Mesothelial cell of epicardium (in vitro differentiated cells): ENCODE measurements at regions not wholly inside any gene's neighbourhood (a gene's known extent, or its start where the extent isn't known, plus 50 kb on each side); places are given as distances from the start of the nearest gene placed in this dataset.

Source experiments
- DNase-seq, 2 experiments: peaks; one replicate each; pipeline ENCODE4 v3.0.0; 2021; ENCODE audit warnings: low spot score in 2 of 2; ENCODE audit not compliant: unreplicated experiment in 2 of 2
- H3K27ac Mint-ChIP-seq: 2 replicates; pipeline ENCODE4 v1.8.0; 2021; ENCODE audit warnings: mixed read lengths
- H3K27me3 Mint-ChIP-seq: 2 replicates; pipeline ENCODE4 v1.8.0; 2021; ENCODE audit warnings: low read depth, mixed read lengths
- H3K36me3 Mint-ChIP-seq: 2 replicates; pipeline ENCODE4 v1.8.0; 2021; ENCODE audit warnings: mixed read lengths
- H3K4me1 Mint-ChIP-seq: 2 replicates; pipeline ENCODE4 v1.8.0; 2021; ENCODE audit warnings: mixed read lengths
- H3K4me3 Mint-ChIP-seq: 2 replicates; pipeline ENCODE4 v1.8.0; 2021; ENCODE audit warnings: mild to moderate bottlenecking, moderate library complexity, mixed read lengths
- H3K9me3 Mint-ChIP-seq: 2 replicates; pipeline ENCODE4 v1.8.0; 2021; ENCODE audit warnings: mixed read lengths
- TF ChIP-seq, protein P1 (sequence below): fragments of 200-600 bp; sonication (generic); IDR thresholded peaks from one replicate; pipeline ENCODE4 v1.5.0; 2021; ENCODE audit warnings: antibody characterized with exemption; ENCODE audit not compliant: unreplicated experiment

DNA sequence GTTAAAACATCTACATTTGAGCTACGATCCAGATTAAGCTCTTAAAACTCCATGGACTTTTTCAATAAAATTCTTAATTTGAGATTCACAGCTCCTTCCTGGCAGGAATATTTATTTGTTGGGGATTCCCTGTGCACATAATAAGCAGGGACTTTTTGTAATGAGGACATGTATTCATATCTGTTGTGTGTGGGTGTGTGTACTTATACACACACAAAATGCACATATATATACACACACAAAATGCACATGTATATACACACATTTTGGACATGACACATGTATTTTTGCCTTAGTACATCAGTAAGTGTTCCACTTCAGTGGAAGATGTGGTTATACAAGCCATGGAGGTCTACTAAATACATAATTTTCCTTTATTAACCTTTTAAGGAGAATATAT lies 1131.1 kb upstream of the CDH2 start:
- TF ChIP-seq, protein P1, sequence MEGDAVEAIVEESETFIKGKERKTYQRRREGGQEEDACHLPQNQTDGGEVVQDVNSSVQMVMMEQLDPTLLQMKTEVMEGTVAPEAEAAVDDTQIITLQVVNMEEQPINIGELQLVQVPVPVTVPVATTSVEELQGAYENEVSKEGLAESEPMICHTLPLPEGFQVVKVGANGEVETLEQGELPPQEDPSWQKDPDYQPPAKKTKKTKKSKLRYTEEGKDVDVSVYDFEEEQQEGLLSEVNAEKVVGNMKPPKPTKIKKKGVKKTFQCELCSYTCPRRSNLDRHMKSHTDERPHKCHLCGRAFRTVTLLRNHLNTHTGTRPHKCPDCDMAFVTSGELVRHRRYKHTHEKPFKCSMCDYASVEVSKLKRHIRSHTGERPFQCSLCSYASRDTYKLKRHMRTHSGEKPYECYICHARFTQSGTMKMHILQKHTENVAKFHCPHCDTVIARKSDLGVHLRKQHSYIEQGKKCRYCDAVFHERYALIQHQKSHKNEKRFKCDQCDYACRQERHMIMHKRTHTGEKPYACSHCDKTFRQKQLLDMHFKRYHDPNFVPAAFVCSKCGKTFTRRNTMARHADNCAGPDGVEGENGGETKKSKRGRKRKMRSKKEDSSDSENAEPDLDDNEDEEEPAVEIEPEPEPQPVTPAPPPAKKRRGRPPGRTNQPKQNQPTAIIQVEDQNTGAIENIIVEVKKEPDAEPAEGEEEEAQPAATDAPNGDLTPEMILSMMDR: no peak
- no peak for DNase-seq
- H3K36me3 Mint-ChIP-seq: no peaks in the 10 kb centered on the region
- no peak overlapping the region for H3K27ac Mint-ChIP-seq
- peaks cover 3% of the 10 kb centered on the region for H3K27me3 Mint-ChIP-seq
- no peaks in the 10 kb centered on the region for H3K9me3 Mint-ChIP-seq
- H3K4me1 Mint-ChIP-seq: peaks cover 8% of the 10 kb centered on the region
- H3K4me3 Mint-ChIP-seq: no peak overlapping the region

DNA sequence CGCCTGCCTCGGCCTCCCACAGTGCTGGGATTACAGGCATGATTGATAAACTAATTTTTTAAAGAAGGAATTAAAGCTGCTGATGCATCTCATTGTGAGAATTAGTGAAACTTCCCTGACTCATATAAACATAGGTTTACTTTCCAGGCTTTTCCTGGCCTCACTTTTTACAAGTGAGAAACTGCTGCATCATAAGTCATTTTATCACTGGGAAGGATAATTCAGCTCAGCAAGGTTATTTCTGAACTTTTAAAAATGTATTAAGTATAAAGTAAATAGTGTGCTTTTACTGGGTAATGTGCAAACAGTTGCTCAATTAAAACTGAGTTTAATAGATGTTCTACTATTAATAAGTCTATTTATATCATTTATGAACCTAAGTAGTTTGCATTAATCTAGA lies 1130.3 kb upstream of the CDH2 start:
- peaks cover 3% of the 10 kb centered on the region for H3K27me3 Mint-ChIP-seq
- TF ChIP-seq, protein P1: no peak
- peaks cover 8% of the 10 kb centered on the region for H3K4me1 Mint-ChIP-seq
- no peak for DNase-seq
- H3K27ac Mint-ChIP-seq: no peak overlapping the region
- H3K36me3 Mint-ChIP-seq: no peaks in the 10 kb centered on the region
- no peak overlapping the region for H3K4me3 Mint-ChIP-seq
- no peaks in the 10 kb centered on the region for H3K9me3 Mint-ChIP-seq

DNA sequence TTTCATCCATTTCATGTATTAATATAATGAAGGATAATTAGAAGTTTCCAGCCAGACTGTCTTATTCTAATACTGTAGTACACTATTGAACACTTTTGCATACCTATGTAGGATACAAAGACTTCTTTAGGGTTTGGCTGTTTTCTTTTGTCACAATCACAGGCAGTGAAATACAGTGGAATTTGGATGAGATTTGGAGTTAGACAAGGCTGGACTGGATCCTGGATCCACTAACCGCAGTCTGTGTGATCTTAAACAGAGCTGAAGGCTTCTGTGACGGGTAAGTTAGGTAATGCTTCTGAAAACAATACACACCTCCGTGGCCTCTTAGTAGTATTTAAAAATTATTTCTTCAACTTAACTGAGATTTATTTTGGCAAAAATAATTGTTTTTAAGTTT lies 1128.6 kb upstream of the CDH2 start:
- Mint-ChIP-seq H3K27ac (no peak overlapping the region), H3K4me1 (peaks cover 8% of the 10 kb centered on the region), H3K27me3 (peaks cover 3% of the 10 kb centered on the region), H3K4me3 (no peak overlapping the region), H3K9me3 (no peaks in the 10 kb centered on the region), H3K36me3 (no peaks in the 10 kb centered on the region)
- DNase-seq: no peak
- TF ChIP-seq, protein P1: no peak

DNA sequence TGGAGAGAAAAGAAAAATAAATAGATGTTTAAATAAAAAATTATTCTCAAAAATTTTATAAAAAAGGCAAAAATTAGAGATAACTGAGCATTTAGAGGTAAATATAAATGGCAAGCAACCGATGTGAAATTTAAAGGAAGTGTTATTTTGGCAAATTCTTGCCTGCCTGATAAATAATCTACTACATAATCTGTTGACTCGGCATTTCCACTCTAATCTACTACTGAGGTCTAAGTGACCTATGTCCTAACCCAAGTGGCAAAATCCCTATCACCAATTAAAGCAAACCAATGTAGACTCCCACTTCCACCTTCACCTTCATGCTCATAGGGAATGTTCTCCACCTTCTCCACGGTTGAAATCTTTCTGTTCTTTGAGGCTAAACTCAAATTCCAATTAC lies 1124.1 kb upstream of the CDH2 start:
- no peaks in the 10 kb centered on the region for H3K36me3 Mint-ChIP-seq
- H3K4me3 Mint-ChIP-seq: no peak overlapping the region
- peaks cover 3% of the 10 kb centered on the region for H3K27me3 Mint-ChIP-seq
- DNase-seq: no peak
- H3K4me1 Mint-ChIP-seq: peaks cover 2% of the 10 kb centered on the region
- TF ChIP-seq, protein P1: no peak
- peaks cover 7% of the 10 kb centered on the region for H3K9me3 Mint-ChIP-seq
- no peak overlapping the region for H3K27ac Mint-ChIP-seq

DNA sequence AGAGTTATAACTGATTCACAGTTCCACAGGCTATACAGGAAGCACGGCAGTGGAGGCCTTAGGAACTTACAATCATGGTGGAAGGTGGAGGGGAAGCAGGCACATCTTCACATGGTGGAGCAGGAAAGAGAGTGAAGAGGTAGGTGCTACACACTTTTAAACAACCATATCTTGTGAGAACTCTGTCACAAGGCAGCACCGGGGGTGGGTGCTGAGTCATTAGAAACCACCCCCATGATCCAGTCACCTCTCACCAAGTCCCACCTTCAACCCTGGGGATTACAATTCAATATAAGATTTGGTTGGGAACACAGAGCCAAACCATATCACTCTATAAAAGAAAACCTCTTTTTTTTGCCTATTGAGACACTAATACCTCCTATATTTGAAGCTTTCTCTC lies 1108.5 kb upstream of the CDH2 start:
- H3K4me3 Mint-ChIP-seq: no peak overlapping the region
- H3K27me3 Mint-ChIP-seq: no peaks in the 10 kb centered on the region

More for the DNA sequence above, 1108.5 kb upstream of the CDH2 start:
- Mint-ChIP-seq H3K4me1 (no peaks in the 10 kb centered on the region), H3K9me3 (peaks cover 16% of the 10 kb centered on the region), H3K36me3 (no peaks in the 10 kb centered on the region), H3K27ac (no peak overlapping the region)
- no peak for DNase-seq
- TF ChIP-seq, protein P1: no peak
